ENCODE measurements at regions not wholly inside any gene's neighbourhood (a gene's known extent, or its start where the extent isn't known, plus 50 kb on each side); places are given as distances from the start of the nearest gene placed in this dataset.
"Not testable (repeated sequence)": the region's sequence is repeated elsewhere in the genome, so short reads cannot be mapped to it uniquely, and the experiment has no call there.

GRCh38 chr13:71290963-71291841, 575.8 kb downstream of the DACH1 start:
- peak overlapping the region; percentile 39 for H3K4me3 ChIP-seq
- no peaks in the 10 kb centered on the region for H3K9me3 ChIP-seq
- TF ChIP-seq CTCF (IDR thresholded peaks at IDR 0.05) (no peak), POLR2A (IDR thresholded peaks at IDR 0.05) (no peak), EP300 (IDR thresholded peaks at IDR 0.05) (no peak)
- H3K36me3 ChIP-seq, result no peaks in the 10 kb centered on the region
- H3K4me1 ChIP-seq (ENCODE audit: insufficient read depth), result no peaks in the 10 kb centered on the region
- intact Hi-C loops (cut with DNase I), result no loop called here
- peak in 3 of 5 donors; percentile 11 to 28 (median 20) for DNase-seq
- WGBS, 3 donors, result 44 to 59% (median 46%) methylated on average over 10 of the region's 10 CpGs
- no peaks in the 10 kb centered on the region for H3K27me3 ChIP-seq
- H3K27ac ChIP-seq, result no peak overlapping the region

GRCh38 chr13:71289980-71290379, 577.0 kb downstream of the DACH1 start:
- H3K27ac ChIP-seq; H3K4me3 ChIP-seq; DNase-seq; H3K36me3 ChIP-seq; H3K4me1 ChIP-seq (ENCODE audit: insufficient read depth); intact Hi-C loops (cut with DNase I); H3K9me3 ChIP-seq; H3K27me3 ChIP-seq: not testable (repeated sequence)
- WGBS, 3 donors, result 82 to 96% (median 91%) methylated on average over 3 of the region's 3 CpGs

- Histone ChIP-seq H3K36me3 (no peaks in the 10 kb centered on the region), H3K4me3 (no peak overlapping the region), H3K4me1 (ENCODE audit: insufficient read depth) (no peaks in the 10 kb centered on the region), H3K9me3 (no peaks in the 10 kb centered on the region), H3K27me3 (no peaks in the 10 kb centered on the region), H3K27ac (no peak overlapping the region)
- DNase-seq, result no peak
- TF ChIP-seq CTCF (IDR thresholded peaks at IDR 0.05), result no peak
- no peak for TF ChIP-seq EP300 (IDR thresholded peaks at IDR 0.05)
- no peak for TF ChIP-seq POLR2A (IDR thresholded peaks at IDR 0.05)
- intact Hi-C loops (cut with DNase I), result no loop called here
- WGBS, 3 donors, result 87 to 100% (median 93%) methylated on average over 1 of the region's 1 CpG
Measured at GRCh38 chr13:71285700-71286099, 581.3 kb downstream of the DACH1 start.

GRCh38 chr13:71278512-71278911, 588.5 kb downstream of the DACH1 start:
- 23 to 32% (median 25%) methylated on average over 2 of the region's 2 CpGs for WGBS, 3 donors
- Histone ChIP-seq H3K36me3 (no peaks in the 10 kb centered on the region), H3K9me3 (no peaks in the 10 kb centered on the region), H3K27ac (no peak overlapping the region), H3K27me3 (no peaks in the 10 kb centered on the region), H3K4me1 (ENCODE audit: insufficient read depth) (no peaks in the 10 kb centered on the region), H3K4me3 (no peak overlapping the region)
- no peak for DNase-seq
- TF ChIP-seq CTCF (IDR thresholded peaks at IDR 0.05) (no peak), EP300 (IDR thresholded peaks at IDR 0.05) (no peak), POLR2A (IDR thresholded peaks at IDR 0.05) (no peak)
- intact Hi-C loops (cut with DNase I), result no loop called here

GRCh38 chr13:71274923-71275608, 591.9 kb downstream of the DACH1 start:
- Histone ChIP-seq H3K27me3 (no peaks in the 10 kb centered on the region), H3K4me3 (no peak overlapping the region), H3K4me1 (ENCODE audit: insufficient read depth) (no peaks in the 10 kb centered on the region), H3K27ac (no peak overlapping the region), H3K36me3 (no peaks in the 10 kb centered on the region), H3K9me3 (no peaks in the 10 kb centered on the region)
- DNase-seq, result no peak
- intact Hi-C loops (cut with DNase I), result no loop called here
- WGBS, 3 donors, result 71 to 74% (median 72%) methylated on average over 5 of the region's 5 CpGs
- TF ChIP-seq EP300 (IDR thresholded peaks at IDR 0.05) (no peak), CTCF (IDR thresholded peaks at IDR 0.05) (no peak), POLR2A (IDR thresholded peaks at IDR 0.05) (no peak)

All from ovary (tissue), 7 donors.